ENCODE measurements at regions not wholly inside any gene's neighbourhood (a gene's known extent, or its start where the extent isn't known, plus 50 kb on each side); places are given as distances from the start of the nearest gene placed in this dataset.

DNA sequence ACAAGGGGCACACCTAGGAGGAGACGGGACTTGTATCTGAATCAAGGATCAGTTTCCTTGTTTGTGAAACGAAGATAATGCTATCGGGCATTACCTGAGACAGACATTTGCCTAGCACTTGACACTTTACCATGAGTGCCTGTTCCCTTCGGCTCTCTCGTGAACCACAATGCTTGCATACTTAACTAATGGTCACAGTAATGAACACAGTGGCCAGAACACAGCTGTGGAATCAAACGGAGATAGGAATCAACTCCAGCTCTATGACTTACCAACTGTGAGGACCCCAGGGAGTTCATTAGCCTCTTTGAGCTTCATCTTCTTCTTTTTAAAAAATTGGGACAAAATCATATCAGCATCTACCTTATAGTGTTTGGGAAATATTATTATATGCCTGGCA lies 207.8 kb downstream of the DRD1 start:
- Histone ChIP-seq H3K36me3 (ENCODE audit: control insufficient read depth, low read depth, low read length) (no peaks in the 10 kb centered on the region), H3K4me1 (ENCODE audit: control insufficient read depth, low read depth, low read length) (no peaks in the 10 kb centered on the region), H3K27me3 (ENCODE audit: control insufficient read depth, insufficient read depth, low read length) (no peaks in the 10 kb centered on the region), H3K9me3 (ENCODE audit: control insufficient read depth, low read depth, low read length) (no peaks in the 10 kb centered on the region), H3K27ac (ENCODE audit: low read length) (no peak overlapping the region), H3K4me3 (ENCODE audit: low read length) (no peak overlapping the region), H3K9ac (ENCODE audit: low read length) (no peak overlapping the region)

DNA sequence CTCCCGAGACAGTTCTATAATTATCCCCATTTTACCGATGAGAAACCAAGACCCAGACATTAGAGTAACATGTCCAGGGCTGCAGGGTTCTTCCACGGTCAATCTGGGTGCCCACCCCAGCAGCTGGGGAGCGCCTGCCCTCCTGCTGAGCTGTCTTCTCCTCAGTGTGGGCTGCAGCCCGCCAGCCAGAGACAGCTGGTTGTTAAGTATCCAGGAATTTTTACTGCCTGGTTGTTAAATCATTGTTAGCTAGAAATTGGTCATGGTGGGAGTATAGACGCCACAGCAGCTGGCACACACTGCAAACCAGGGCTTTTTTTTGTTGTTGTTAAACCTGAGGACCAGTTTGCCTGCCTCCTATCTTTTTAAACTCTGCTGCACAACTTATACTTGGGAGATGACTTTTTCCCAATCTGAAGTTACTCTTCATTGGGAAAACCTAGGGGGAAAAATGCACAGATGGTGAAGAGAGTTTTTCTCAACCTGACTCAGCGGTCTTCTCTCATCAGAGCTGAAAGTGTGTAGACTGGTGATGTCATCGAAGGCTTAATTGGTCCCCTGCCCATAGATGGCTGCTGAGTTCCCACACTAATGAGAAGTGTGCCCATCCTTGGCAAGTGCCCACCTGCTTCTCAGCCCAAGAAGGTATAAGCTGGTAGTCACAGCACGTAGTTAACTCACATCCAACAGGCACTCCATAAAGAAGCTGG lies 208.6 kb downstream of the DRD1 start:
- H3K4me1 ChIP-seq (ENCODE audit: control insufficient read depth, low read depth, low read length): no peaks in the 10 kb centered on the region
- no peak overlapping the region for H3K4me3 ChIP-seq (ENCODE audit: low read length)
- H3K27ac ChIP-seq (ENCODE audit: low read length): no peak overlapping the region
- no peaks in the 10 kb centered on the region for H3K9me3 ChIP-seq (ENCODE audit: control insufficient read depth, low read depth, low read length)
- no peak overlapping the region for H3K9ac ChIP-seq (ENCODE audit: low read length)
- H3K36me3 ChIP-seq (ENCODE audit: control insufficient read depth, low read depth, low read length): no peaks in the 10 kb centered on the region
- H3K27me3 ChIP-seq (ENCODE audit: control insufficient read depth, insufficient read depth, low read length): no peaks in the 10 kb centered on the region

DNA sequence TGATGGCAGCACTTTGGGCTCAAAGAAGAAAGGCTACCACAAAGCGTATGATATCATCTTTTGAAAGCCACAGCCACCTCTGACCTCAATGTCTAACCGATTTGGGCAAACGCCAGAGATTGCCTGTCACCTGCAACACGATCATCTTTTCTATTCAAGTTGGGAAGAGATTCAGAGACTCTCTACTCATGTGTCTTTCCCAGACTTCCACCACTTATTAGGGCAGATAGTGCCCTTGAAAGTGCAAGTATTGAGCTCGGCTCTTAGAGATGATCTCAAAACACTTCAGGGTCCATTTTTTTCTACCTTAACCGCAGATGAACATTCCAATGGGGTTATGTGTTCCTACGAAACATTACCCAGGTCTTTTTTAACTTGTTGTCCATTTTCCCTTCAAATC lies 213.7 kb downstream of the DRD1 start:
- no peak overlapping the region for H3K4me3 ChIP-seq (ENCODE audit: low read length)

DNA sequence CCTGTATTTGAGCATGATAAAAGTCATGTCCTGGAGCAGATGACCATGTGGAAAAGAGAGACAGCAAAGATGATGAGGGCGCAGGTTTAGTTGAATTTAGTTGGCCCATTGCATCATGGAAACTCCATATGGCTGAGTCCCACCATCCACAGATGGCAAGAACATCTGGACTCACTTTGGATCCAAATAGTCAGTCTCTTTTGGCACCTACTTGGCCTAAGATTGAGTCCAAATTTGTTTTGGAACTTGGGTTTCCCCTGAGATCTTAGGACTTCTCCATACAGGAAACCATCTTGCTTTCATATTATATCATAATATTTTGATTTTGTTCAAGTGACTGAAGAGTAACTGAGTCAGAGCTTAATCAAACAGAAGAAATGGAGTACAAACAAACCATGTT lies 217.5 kb downstream of the DRD1 start:
- Histone ChIP-seq H3K4me1 (ENCODE audit: control insufficient read depth, low read depth, low read length) (peaks cover 6% of the 10 kb centered on the region), H3K27ac (ENCODE audit: low read length) (no peak overlapping the region), H3K36me3 (ENCODE audit: control insufficient read depth, low read depth, low read length) (no peaks in the 10 kb centered on the region), H3K27me3 (ENCODE audit: control insufficient read depth, insufficient read depth, low read length) (no peaks in the 10 kb centered on the region), H3K9ac (ENCODE audit: low read length) (no peak overlapping the region), H3K9me3 (ENCODE audit: control insufficient read depth, low read depth, low read length) (no peaks in the 10 kb centered on the region), H3K4me3 (ENCODE audit: low read length) (no peak overlapping the region)

More for the DNA sequence above, 213.7 kb downstream of the DRD1 start:
- H3K27ac ChIP-seq (ENCODE audit: low read length): no peak overlapping the region
- H3K27me3 ChIP-seq (ENCODE audit: control insufficient read depth, insufficient read depth, low read length): no peaks in the 10 kb centered on the region
- H3K4me1 ChIP-seq (ENCODE audit: control insufficient read depth, low read depth, low read length): no peaks in the 10 kb centered on the region
- H3K9me3 ChIP-seq (ENCODE audit: control insufficient read depth, low read depth, low read length): no peaks in the 10 kb centered on the region
- no peak overlapping the region for H3K9ac ChIP-seq (ENCODE audit: low read length)
- no peaks in the 10 kb centered on the region for H3K36me3 ChIP-seq (ENCODE audit: control insufficient read depth, low read depth, low read length)

DNA sequence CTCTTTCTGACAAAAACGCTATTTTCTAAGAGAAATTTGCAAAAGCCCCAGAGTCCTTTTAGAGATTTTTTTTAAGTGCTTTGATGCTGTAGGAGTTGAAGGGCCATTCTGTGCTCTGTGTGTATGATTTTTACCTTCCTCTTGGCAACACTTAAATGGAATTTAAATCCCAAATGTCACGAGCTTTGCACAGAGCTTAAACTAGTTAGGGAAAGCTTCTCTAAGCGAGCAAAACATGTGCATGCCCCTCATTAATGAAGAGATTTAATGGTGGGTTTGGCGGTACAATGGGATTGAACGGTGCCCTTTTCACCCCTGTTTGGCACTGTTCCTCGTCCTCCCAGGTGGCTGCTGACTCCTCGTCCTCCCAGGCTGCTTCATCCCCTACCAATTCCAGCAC lies 220.7 kb downstream of the DRD1 start:
- Histone ChIP-seq H3K27me3 (ENCODE audit: control insufficient read depth, insufficient read depth, low read length) (no peaks in the 10 kb centered on the region), H3K4me1 (ENCODE audit: control insufficient read depth, low read depth, low read length) (peaks cover 6% of the 10 kb centered on the region), H3K27ac (ENCODE audit: low read length) (no peak overlapping the region), H3K9ac (ENCODE audit: low read length) (no peak overlapping the region), H3K36me3 (ENCODE audit: control insufficient read depth, low read depth, low read length) (no peaks in the 10 kb centered on the region), H3K9me3 (ENCODE audit: control insufficient read depth, low read depth, low read length) (no peaks in the 10 kb centered on the region), H3K4me3 (ENCODE audit: low read length) (no peak overlapping the region)

DNA sequence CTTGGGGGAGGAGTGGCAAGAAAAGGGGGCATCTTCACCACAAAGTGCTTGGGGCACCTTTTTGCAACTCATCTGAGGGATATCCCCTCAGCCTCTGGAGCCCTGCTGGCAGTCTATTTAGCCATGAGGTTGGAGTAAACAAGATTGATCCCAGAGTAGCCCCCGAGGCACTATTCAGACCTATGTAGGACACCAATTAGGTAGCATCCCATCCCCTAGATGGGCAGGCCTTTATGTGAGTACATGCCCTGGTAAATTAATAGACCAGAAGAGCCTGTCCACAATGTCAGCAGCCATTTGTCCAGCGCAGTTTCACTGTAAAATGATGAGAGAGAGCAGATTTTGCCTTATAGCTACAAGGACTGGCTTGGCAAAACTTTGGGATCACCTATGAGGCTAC lies 221.4 kb downstream of the DRD1 start:
- no peak overlapping the region for H3K4me3 ChIP-seq (ENCODE audit: low read length)
- H3K4me1 ChIP-seq (ENCODE audit: control insufficient read depth, low read depth, low read length): peaks cover 6% of the 10 kb centered on the region
- H3K27ac ChIP-seq (ENCODE audit: low read length): no peak overlapping the region
- no peaks in the 10 kb centered on the region for H3K27me3 ChIP-seq (ENCODE audit: control insufficient read depth, insufficient read depth, low read length)
- H3K36me3 ChIP-seq (ENCODE audit: control insufficient read depth, low read depth, low read length): no peaks in the 10 kb centered on the region
- no peak overlapping the region for H3K9ac ChIP-seq (ENCODE audit: low read length)
- H3K9me3 ChIP-seq (ENCODE audit: control insufficient read depth, low read depth, low read length): no peaks in the 10 kb centered on the region

DNA sequence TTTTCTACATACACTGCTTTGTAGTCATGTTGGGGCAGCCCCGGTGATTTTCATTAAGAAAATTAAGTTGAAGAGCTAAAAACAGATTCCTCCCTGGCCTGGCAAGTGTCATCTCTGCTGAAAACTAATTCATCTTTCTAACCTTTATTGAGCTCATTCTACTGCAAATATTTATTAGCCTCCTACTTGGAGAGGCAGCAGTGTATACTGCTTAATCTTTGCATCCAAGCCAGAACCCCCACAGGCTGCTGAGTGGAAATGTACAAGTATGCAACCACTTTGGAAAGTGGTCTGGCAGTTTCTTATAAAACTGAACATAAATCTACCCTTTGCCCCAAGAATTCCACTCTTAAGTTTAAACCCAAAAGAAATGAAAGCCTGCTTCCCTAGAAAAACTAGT lies 223.4 kb downstream of the DRD1 start:
- H3K27me3 ChIP-seq (ENCODE audit: control insufficient read depth, insufficient read depth, low read length): no peaks in the 10 kb centered on the region
- H3K9ac ChIP-seq (ENCODE audit: low read length): no peak overlapping the region
- peaks cover 6% of the 10 kb centered on the region for H3K4me1 ChIP-seq (ENCODE audit: control insufficient read depth, low read depth, low read length)
- no peak overlapping the region for H3K4me3 ChIP-seq (ENCODE audit: low read length)
- no peaks in the 10 kb centered on the region for H3K36me3 ChIP-seq (ENCODE audit: control insufficient read depth, low read depth, low read length)
- no peak overlapping the region for H3K27ac ChIP-seq (ENCODE audit: low read length)
- H3K9me3 ChIP-seq (ENCODE audit: control insufficient read depth, low read depth, low read length): no peaks in the 10 kb centered on the region

DNA sequence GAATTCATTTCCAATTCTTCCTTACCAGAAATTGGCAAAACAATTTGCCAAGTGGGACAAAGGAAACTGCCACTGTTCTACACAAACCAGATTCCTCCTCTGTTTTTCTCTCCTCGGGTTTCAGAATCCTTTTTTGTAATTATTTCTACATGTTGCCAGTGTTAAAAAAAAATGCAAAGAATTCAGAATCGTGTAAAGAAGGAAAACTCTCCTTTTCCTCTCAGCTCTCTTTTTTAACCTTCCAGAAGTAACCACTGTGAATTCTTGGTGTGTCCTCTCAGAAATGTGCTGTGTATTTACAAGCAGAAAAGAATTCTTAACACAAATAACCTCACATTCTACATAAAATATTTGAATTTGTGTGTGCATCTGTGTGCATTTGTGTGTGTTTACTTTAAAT lies 224.6 kb downstream of the DRD1 start:
- H3K9ac ChIP-seq (ENCODE audit: low read length): no peak overlapping the region
- no peak overlapping the region for H3K27ac ChIP-seq (ENCODE audit: low read length)
- H3K36me3 ChIP-seq (ENCODE audit: control insufficient read depth, low read depth, low read length): no peaks in the 10 kb centered on the region
- H3K4me3 ChIP-seq (ENCODE audit: low read length): no peak overlapping the region
- no peaks in the 10 kb centered on the region for H3K27me3 ChIP-seq (ENCODE audit: control insufficient read depth, insufficient read depth, low read length)
- no peaks in the 10 kb centered on the region for H3K9me3 ChIP-seq (ENCODE audit: control insufficient read depth, low read depth, low read length)
- peaks cover 6% of the 10 kb centered on the region for H3K4me1 ChIP-seq (ENCODE audit: control insufficient read depth, low read depth, low read length)

DNA sequence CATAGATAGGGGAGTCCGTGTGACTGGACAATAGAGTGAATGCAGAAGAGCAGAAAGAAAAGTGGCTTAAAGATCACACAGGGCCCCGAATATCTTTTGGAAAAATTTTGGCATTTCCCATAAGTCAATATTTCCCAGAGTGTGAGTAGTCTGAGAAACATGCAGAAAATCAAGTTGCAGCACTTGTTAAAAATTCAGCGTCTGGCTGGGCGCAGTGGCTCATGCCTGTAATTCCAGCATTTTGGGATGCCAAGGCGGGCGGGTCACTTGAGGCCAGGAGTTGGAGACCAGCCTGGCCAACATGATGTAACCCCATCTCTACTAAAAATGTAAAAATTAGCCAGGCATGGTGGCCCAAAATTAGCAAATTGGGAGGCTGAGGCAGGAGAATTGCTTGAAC lies 227.0 kb downstream of the DRD1 start:
- Histone ChIP-seq H3K4me3 (ENCODE audit: low read length) (no peak overlapping the region), H3K27me3 (ENCODE audit: control insufficient read depth, insufficient read depth, low read length) (no peaks in the 10 kb centered on the region), H3K4me1 (ENCODE audit: control insufficient read depth, low read depth, low read length) (no peaks in the 10 kb centered on the region), H3K9me3 (ENCODE audit: control insufficient read depth, low read depth, low read length) (no peaks in the 10 kb centered on the region), H3K9ac (ENCODE audit: low read length) (no peak overlapping the region), H3K27ac (ENCODE audit: low read length) (no peak overlapping the region), H3K36me3 (ENCODE audit: control insufficient read depth, low read depth, low read length) (no peaks in the 10 kb centered on the region)

DNA sequence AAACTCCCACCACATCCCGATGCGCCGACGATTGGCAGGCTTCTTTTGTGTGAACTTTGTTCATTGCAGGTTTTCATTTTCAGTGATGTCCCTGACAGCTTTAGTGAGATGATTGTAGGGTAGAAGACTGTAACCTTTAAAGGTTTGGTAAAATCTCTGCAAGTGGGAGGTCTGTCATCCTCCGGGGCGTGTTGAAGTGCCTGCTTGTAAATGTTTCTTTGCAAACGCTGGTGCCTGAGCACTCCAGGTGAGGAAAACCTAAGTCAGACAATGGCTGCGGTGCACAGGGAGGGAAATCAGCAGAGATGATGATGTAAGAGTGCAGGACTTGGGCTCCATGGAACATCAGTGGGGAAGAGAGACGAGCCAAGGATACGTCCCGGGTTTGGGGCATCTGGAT lies 228.1 kb downstream of the DRD1 start:
- Histone ChIP-seq H3K9ac (ENCODE audit: low read length) (no peak overlapping the region), H3K36me3 (ENCODE audit: control insufficient read depth, low read depth, low read length) (no peaks in the 10 kb centered on the region), H3K4me3 (ENCODE audit: low read length) (no peak overlapping the region), H3K9me3 (ENCODE audit: control insufficient read depth, low read depth, low read length) (no peaks in the 10 kb centered on the region), H3K27ac (ENCODE audit: low read length) (no peak overlapping the region), H3K27me3 (ENCODE audit: control insufficient read depth, insufficient read depth, low read length) (no peaks in the 10 kb centered on the region), H3K4me1 (ENCODE audit: control insufficient read depth, low read depth, low read length) (no peaks in the 10 kb centered on the region)

DNA sequence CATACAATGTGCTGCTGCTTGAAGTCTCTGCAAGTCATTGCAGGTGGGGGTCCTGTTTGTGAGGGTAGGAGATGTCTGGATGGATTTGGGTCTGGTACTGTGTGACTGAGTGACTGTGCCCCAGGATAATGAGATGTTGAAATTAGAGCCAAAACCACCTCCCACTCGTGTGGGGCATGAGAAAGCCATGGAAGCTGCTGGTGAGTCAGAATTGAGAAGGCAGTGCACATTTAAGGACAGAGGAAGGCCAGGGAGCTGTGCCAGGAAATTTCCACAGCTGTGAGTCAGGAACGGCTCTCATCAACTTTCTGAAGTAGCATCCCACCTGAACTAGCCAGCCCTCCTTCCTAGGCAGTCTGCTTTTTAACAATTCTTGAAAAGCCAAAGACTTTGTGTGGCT lies 229.8 kb downstream of the DRD1 start:
- no peaks in the 10 kb centered on the region for H3K4me1 ChIP-seq (ENCODE audit: control insufficient read depth, low read depth, low read length)
- no peaks in the 10 kb centered on the region for H3K27me3 ChIP-seq (ENCODE audit: control insufficient read depth, insufficient read depth, low read length)
- no peak overlapping the region for H3K27ac ChIP-seq (ENCODE audit: low read length)
- no peaks in the 10 kb centered on the region for H3K36me3 ChIP-seq (ENCODE audit: control insufficient read depth, low read depth, low read length)
- no peaks in the 10 kb centered on the region for H3K9me3 ChIP-seq (ENCODE audit: control insufficient read depth, low read depth, low read length)
- no peak overlapping the region for H3K9ac ChIP-seq (ENCODE audit: low read length)
- H3K4me3 ChIP-seq (ENCODE audit: low read length): no peak overlapping the region

DNA sequence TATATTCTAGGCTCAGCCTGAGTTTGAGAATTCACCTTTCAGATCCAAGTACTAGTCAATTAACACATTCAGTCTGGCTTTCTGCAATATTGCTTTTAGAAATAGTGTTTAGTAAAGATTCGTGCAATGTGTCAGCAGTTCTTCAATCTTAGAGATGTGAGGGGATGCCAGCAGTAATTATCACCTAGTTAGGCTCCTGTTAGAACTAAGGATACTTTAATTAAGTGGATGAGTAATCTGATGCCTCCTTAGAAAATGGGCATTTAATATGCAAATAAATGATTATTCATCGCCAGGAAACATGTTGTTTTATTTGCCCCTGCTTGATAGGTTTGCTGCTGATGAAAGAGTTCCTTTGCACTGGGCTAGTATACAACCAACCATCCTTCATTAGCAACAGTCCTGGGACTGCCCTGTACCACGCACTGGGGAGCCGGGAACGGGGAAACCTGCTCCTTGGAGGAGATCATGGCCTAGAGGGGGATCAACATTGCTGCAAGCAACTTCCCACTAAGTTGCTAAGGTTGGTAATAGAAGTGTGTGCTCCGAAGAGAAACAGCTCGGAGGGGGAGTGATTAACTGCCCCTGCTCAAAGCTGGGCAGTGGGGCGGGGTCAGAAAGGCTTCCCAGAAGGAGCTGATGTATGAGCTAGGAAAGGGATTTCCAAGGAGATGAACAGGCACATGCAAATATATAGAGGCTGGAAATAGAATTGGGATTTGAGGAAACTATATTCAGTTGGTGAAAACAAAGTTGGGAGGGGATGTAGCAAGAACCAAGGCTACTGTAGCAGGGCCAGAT lies 231.8 kb downstream of the DRD1 start:
- Histone ChIP-seq H3K9me3 (ENCODE audit: control insufficient read depth, low read depth, low read length) (no peaks in the 10 kb centered on the region), H3K27ac (ENCODE audit: low read length) (no peak overlapping the region), H3K36me3 (ENCODE audit: control insufficient read depth, low read depth, low read length) (no peaks in the 10 kb centered on the region), H3K4me1 (ENCODE audit: control insufficient read depth, low read depth, low read length) (no peaks in the 10 kb centered on the region), H3K4me3 (ENCODE audit: low read length) (no peak overlapping the region), H3K9ac (ENCODE audit: low read length) (no peak overlapping the region), H3K27me3 (ENCODE audit: control insufficient read depth, insufficient read depth, low read length) (no peaks in the 10 kb centered on the region)

Measured in iPS-18a (cell line).